ENCODE measurements at regions not wholly inside any gene's neighbourhood (a gene's known extent, or its start where the extent isn't known, plus 50 kb on each side); places are given as distances from the start of the nearest gene placed in this dataset.

- DNase-seq (ENCODE audit: low read depth): no peak
- H3K4me3 ChIP-seq (ENCODE audit: low read depth, low read length): no peak overlapping the region
- TF ChIP-seq CTCF (IDR thresholded peaks at IDR 0.05; ENCODE audit: low read depth, low read length, missing control alignments): no peak
These were observed 261.9 kb upstream of the FSHR start for GRCh38 chr2:49416252-49416651.

- H3K4me3 ChIP-seq (ENCODE audit: low read depth, low read length): no peak overlapping the region
- no peak for DNase-seq (ENCODE audit: low read depth)
- no peak for TF ChIP-seq CTCF (IDR thresholded peaks at IDR 0.05; ENCODE audit: low read depth, low read length, missing control alignments)
These were observed 249.8 kb upstream of the FSHR start for GRCh38 chr2:49404108-49404507.

- DNase-seq (ENCODE audit: low read depth): no peak
- no peak overlapping the region for H3K4me3 ChIP-seq (ENCODE audit: low read depth, low read length)
- no peak for TF ChIP-seq CTCF (IDR thresholded peaks at IDR 0.05; ENCODE audit: low read depth, low read length, missing control alignments)
These were observed 249.3 kb upstream of the FSHR start for GRCh38 chr2:49403637-49404036.

DNA sequence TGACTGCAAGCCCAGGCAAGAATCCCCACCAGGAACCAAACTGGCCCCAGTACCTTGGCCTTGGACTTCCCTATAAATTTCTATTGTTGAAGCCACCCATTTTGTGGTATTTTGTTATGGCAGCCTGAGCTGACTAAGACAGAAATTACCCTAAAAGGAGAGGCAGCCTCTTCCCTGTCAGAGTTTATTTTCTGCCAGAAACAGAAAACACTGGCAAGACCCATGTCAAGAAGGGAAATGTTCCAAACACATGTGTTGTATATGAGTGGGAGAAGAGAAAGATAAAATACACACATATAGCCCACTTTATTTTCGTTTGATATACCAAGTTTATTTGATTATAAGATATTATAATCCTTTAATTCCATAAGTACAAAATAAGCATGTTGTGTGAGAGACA is 225.1 kb upstream of the FSHR start:
- no peak for DNase-seq (ENCODE audit: low read depth)
- H3K4me3 ChIP-seq (ENCODE audit: low read depth, low read length): no peak overlapping the region
- no peak for TF ChIP-seq CTCF (IDR thresholded peaks at IDR 0.05; ENCODE audit: low read depth, low read length, missing control alignments)

GRCh38 chr2:49371128-49371701 is 216.9 kb upstream of the FSHR start:
- no peak for DNase-seq (ENCODE audit: low read depth)
- no peak overlapping the region for H3K4me3 ChIP-seq (ENCODE audit: low read depth, low read length)
- no peak for TF ChIP-seq CTCF (IDR thresholded peaks at IDR 0.05; ENCODE audit: low read depth, low read length, missing control alignments)

- DNase-seq (ENCODE audit: low read depth): no peak
- no peak for TF ChIP-seq CTCF (IDR thresholded peaks at IDR 0.05; ENCODE audit: low read depth, low read length, missing control alignments)
- H3K4me3 ChIP-seq (ENCODE audit: low read depth, low read length): no peak overlapping the region
These were observed 215.3 kb upstream of the FSHR start for GRCh38 chr2:49369650-49370049.

DNA sequence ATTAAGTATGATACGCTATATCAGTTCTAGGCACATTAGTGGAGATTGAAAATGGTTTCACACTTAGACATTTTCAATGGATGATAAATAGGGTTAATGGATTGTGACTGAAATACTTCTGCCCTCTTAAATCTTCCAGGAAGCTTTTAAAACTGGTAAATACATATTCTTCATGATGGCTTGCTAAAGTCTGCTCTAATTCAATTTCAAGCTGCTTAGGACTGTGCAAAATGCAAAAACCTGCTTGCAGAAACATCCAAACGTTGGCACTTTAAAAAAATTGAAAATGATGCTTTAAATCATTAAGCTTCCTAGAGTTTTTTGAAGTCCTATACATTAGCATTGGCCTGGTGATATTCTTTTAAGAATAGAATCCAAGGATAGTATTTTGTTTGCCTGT is 214.8 kb upstream of the FSHR start:
- DNase-seq (ENCODE audit: low read depth): no peak

More for the DNA sequence above, 214.8 kb upstream of the FSHR start:
- TF ChIP-seq CTCF (IDR thresholded peaks at IDR 0.05; ENCODE audit: low read depth, low read length, missing control alignments): no peak
- H3K4me3 ChIP-seq (ENCODE audit: low read depth, low read length): no peak overlapping the region
